ENCODE measurements at regions not wholly inside any gene's neighbourhood (a gene's known extent, or its start where the extent isn't known, plus 50 kb on each side); places are given as distances from the start of the nearest gene placed in this dataset.
"Not testable (repeated sequence)": the region's sequence is repeated elsewhere in the genome, so short reads cannot be mapped to it uniquely, and the experiment has no call there.

DNA sequence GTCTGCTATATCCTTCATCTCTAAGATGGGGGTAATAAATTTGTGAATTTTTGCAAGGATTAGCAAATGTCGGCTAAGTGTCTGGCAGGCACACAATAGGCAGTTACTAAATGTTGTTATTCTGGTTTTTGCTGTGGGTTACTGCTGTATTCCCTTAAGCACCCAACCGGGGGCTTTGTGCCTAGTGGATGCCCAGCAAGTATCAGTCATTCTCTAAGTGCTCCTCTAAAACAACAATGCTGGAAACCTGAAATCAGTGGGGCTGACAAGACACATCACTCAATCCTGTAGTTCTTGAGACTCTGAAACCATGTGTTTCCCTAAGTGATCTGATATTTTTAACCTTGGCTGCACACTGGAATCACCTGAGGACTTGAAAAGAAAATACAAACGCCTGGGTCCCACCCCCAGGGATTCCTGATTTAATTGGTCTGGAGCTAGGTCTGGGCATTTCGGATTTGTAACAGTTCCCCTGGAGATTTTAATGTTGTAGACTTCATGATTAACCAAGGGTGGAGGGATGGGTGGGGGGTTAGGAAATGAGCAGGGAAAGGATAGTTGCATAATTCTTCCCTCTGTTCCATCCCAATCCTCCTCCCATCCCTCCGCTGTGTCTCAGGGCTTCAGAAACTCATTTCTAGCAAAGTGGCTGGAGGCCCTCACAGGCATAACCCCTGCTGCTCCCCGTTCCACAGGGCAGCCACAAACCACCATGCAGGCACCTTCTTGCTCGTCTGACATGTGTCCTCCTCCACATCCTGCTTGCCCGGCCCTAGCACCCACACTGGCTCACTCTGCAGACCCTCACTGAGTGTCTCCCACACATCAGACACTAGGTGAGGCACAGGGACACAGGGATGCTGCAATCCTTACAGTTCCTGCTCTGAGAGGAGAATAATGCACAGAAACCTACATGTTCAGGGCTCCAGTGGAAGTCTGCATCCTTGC, 61.7 kb upstream of the LYRM9 start:
- peaks cover 12% of the 10 kb centered on the region for H3K4me1 Mint-ChIP-seq (ENCODE audit: low read depth, unreplicated experiment)
- peaks cover 2% of the 10 kb centered on the region for H3K9me3 Mint-ChIP-seq (ENCODE audit: unreplicated experiment)
- no peak for DNase-seq
- H3K27ac Mint-ChIP-seq (ENCODE audit: unreplicated experiment) = no peak overlapping the region
- H3K4me3 Mint-ChIP-seq (ENCODE audit: unreplicated experiment) = no peak overlapping the region
- TF ChIP-seq, protein P1, sequence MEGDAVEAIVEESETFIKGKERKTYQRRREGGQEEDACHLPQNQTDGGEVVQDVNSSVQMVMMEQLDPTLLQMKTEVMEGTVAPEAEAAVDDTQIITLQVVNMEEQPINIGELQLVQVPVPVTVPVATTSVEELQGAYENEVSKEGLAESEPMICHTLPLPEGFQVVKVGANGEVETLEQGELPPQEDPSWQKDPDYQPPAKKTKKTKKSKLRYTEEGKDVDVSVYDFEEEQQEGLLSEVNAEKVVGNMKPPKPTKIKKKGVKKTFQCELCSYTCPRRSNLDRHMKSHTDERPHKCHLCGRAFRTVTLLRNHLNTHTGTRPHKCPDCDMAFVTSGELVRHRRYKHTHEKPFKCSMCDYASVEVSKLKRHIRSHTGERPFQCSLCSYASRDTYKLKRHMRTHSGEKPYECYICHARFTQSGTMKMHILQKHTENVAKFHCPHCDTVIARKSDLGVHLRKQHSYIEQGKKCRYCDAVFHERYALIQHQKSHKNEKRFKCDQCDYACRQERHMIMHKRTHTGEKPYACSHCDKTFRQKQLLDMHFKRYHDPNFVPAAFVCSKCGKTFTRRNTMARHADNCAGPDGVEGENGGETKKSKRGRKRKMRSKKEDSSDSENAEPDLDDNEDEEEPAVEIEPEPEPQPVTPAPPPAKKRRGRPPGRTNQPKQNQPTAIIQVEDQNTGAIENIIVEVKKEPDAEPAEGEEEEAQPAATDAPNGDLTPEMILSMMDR (IDR thresholded peaks at IDR 0.05; ENCODE audit: partially characterized antibody, unreplicated experiment) = no peak
- peaks cover 4% of the 10 kb centered on the region for H3K27me3 Mint-ChIP-seq (ENCODE audit: unreplicated experiment)
- no peaks in the 10 kb centered on the region for H3K36me3 Mint-ChIP-seq (ENCODE audit: unreplicated experiment)

DNA sequence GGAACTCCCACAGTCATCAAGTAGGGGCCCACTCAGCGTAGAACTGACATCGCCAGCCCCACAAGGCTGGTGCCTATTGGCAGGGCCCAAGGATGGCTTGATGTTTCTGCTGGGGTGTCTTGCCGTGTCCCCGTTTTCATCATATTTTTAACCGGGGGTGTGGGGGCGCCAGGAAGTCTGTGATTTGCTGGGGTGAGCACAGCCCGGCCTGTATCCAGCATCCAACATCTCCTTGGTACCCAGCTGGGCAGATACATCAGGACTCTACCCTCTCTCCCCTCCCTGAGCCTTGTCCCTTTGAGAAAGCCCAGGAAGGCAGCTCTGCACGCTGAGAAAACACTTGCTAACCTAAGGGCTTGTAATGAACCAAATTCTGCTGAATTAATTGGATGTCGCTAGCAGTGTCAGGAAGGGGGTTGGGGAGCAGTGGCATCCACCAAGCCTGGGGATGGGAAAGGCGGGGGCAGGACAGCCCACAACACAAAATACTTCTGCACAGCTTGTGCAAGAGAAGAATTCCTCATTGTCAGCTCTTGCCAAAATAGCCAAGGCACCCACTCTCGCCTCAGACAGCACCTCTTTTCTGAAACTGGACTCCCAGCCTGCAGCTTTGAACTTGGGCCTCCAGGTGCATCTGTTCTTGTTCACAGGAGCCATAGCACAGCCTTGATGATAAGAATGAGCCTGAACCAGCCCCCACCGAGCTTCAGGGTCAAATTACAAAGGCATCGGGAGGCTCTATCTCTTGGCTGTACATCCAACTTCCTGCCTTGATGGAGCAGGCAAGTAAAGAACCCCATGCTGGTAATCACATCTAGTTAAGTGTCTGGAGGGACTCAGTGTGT, 63.7 kb upstream of the LYRM9 start:
- TF ChIP-seq, protein P1 (IDR thresholded peaks at IDR 0.05; ENCODE audit: partially characterized antibody, unreplicated experiment) = no peak
- Mint-ChIP-seq H3K36me3 (ENCODE audit: unreplicated experiment) (no peaks in the 10 kb centered on the region), H3K27me3 (ENCODE audit: unreplicated experiment) (peaks cover 3% of the 10 kb centered on the region), H3K4me3 (ENCODE audit: unreplicated experiment) (no peak overlapping the region), H3K27ac (ENCODE audit: unreplicated experiment) (no peak overlapping the region), H3K4me1 (ENCODE audit: low read depth, unreplicated experiment) (peaks cover 11% of the 10 kb centered on the region), H3K9me3 (ENCODE audit: unreplicated experiment) (peaks cover 1% of the 10 kb centered on the region)
- no peak for DNase-seq

DNA sequence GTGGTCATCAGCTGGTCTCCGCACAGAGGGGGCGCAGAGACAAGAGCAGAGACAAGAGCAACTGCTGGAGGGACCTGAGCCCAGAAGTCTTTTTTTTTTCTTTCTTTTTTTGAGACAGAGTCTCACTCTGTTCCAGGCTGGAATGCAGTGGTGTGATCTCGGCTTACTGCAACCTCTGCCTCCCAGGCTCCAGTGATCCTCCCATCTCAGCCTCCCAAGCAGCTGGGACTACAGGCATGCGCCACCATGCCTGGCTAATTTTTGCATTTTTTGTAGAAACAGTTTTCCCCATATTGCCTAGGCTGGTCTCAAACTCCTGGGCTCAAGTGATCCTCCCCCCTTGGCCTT, 64.3 kb upstream of the LYRM9 start:
- H3K4me1 Mint-ChIP-seq (ENCODE audit: low read depth, unreplicated experiment); H3K27ac Mint-ChIP-seq (ENCODE audit: unreplicated experiment): not testable (repeated sequence)

DNA sequence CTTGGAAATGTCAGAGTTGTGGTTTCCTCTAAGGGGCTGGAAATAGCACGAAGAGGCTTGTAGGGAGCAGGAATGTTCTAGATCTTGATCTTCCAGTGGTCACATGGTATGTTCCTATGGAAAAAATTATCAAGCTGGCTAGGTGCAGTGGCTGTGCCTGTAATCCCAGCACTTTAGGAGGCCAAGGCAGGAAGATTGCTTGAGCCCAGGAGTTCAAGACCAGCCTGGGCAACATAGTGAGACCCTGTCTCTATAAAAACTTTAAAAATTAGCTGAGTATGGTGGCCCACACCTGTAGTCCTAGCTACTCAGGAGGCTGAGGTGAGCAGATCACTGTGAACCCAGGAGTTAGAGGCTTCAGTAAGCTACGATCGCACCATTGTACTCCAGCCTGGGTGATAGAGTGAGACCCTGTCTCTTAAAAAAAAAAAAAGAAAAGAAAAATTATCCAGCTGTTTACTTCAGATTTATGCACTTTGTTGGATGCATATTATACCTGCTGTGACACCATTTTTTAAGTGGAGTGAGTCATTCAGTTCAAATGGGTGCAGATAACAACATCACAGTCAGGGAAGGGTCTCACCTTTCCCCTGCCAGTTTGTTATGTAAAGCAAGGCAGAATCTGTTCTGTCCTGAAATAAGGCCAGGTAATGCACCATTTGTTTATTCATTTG, 65.7 kb upstream of the LYRM9 start:
- H3K4me3 Mint-ChIP-seq (ENCODE audit: unreplicated experiment) = no peak overlapping the region
- TF ChIP-seq, protein P1 (IDR thresholded peaks at IDR 0.05; ENCODE audit: partially characterized antibody, unreplicated experiment) = no peak
- peaks cover 2% of the 10 kb centered on the region for H3K27me3 Mint-ChIP-seq (ENCODE audit: unreplicated experiment)
- H3K4me1 Mint-ChIP-seq (ENCODE audit: low read depth, unreplicated experiment) = no peaks in the 10 kb centered on the region
- H3K36me3 Mint-ChIP-seq (ENCODE audit: unreplicated experiment) = no peaks in the 10 kb centered on the region
- H3K27ac Mint-ChIP-seq (ENCODE audit: unreplicated experiment) = no peak overlapping the region
- no peak for DNase-seq
- H3K9me3 Mint-ChIP-seq (ENCODE audit: unreplicated experiment) = no peaks in the 10 kb centered on the region

More for the DNA sequence above, 64.3 kb upstream of the LYRM9 start:
- H3K36me3 Mint-ChIP-seq (ENCODE audit: unreplicated experiment); H3K9me3 Mint-ChIP-seq (ENCODE audit: unreplicated experiment); DNase-seq; H3K27me3 Mint-ChIP-seq (ENCODE audit: unreplicated experiment); H3K4me3 Mint-ChIP-seq (ENCODE audit: unreplicated experiment): not testable (repeated sequence)

DNA sequence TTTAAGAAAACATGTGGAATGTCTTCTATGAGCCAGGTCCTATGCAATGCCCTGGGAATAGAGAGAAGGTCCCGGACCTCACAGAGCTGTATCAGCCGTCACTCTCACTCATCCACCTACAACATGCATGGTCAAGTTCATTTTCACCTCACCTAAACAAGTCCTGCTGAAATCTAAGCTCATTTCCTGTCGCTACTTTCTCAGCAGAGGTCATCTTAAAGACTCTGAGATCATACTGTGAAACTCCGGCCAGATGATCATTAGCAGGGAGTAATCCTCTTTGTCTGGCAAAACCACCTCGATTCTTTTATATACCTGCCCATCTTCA, 66.2 kb upstream of the LYRM9 start:
- no peaks in the 10 kb centered on the region for H3K36me3 Mint-ChIP-seq (ENCODE audit: unreplicated experiment)
- DNase-seq = no peak
- H3K4me1 Mint-ChIP-seq (ENCODE audit: low read depth, unreplicated experiment) = no peaks in the 10 kb centered on the region
- peaks cover 2% of the 10 kb centered on the region for H3K27me3 Mint-ChIP-seq (ENCODE audit: unreplicated experiment)
- no peak overlapping the region for H3K4me3 Mint-ChIP-seq (ENCODE audit: unreplicated experiment)
- TF ChIP-seq, protein P1 (IDR thresholded peaks at IDR 0.05; ENCODE audit: partially characterized antibody, unreplicated experiment) = no peak
- no peak overlapping the region for H3K27ac Mint-ChIP-seq (ENCODE audit: unreplicated experiment)
- no peaks in the 10 kb centered on the region for H3K9me3 Mint-ChIP-seq (ENCODE audit: unreplicated experiment)

Measured in glutamatergic neuron (in vitro differentiated cells).